ENCODE measurements at regions not wholly inside any gene's neighbourhood (a gene's known extent, or its start where the extent isn't known, plus 50 kb on each side); places are given as distances from the start of the nearest gene placed in this dataset.

DNA sequence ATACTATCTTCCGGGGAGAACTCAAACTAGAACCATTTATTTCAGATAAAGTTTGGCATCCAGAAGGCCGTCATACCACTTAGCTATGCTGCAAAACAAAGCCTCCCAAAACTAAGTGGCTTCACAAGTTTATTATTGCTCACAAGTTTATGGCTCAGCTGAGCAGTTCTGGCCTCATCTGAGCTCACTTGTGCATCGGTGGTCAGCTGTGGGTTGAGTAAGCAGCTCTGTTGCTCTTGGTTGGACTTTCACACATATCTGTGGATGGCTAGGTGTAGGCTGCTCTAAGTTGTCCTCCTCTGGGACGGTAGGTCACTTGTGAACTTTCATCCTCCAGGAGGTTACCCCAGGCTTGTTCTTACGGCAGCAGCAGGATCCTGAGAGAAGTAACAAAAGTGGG, 162.7 kb downstream of the BTG1 start:
- TF ChIP-seq, protein P1, sequence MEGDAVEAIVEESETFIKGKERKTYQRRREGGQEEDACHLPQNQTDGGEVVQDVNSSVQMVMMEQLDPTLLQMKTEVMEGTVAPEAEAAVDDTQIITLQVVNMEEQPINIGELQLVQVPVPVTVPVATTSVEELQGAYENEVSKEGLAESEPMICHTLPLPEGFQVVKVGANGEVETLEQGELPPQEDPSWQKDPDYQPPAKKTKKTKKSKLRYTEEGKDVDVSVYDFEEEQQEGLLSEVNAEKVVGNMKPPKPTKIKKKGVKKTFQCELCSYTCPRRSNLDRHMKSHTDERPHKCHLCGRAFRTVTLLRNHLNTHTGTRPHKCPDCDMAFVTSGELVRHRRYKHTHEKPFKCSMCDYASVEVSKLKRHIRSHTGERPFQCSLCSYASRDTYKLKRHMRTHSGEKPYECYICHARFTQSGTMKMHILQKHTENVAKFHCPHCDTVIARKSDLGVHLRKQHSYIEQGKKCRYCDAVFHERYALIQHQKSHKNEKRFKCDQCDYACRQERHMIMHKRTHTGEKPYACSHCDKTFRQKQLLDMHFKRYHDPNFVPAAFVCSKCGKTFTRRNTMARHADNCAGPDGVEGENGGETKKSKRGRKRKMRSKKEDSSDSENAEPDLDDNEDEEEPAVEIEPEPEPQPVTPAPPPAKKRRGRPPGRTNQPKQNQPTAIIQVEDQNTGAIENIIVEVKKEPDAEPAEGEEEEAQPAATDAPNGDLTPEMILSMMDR (IDR thresholded peaks at IDR 0.05) = no peak
- Mint-ChIP-seq H3K4me1 (ENCODE audit: low read depth) (peaks cover 41% of the 10 kb centered on the region), H3K9me3 (ENCODE audit: low read depth) (no peaks in the 10 kb centered on the region), H3K4me3 (ENCODE audit: unreplicated experiment) (no peak overlapping the region), H3K27me3 (ENCODE audit: low read depth) (no peaks in the 10 kb centered on the region), H3K27ac (ENCODE audit: unreplicated experiment) (no peak overlapping the region), H3K36me3 (ENCODE audit: low read depth) (no peaks in the 10 kb centered on the region)
- no peak for DNase-seq (ENCODE audit: low spot score)

DNA sequence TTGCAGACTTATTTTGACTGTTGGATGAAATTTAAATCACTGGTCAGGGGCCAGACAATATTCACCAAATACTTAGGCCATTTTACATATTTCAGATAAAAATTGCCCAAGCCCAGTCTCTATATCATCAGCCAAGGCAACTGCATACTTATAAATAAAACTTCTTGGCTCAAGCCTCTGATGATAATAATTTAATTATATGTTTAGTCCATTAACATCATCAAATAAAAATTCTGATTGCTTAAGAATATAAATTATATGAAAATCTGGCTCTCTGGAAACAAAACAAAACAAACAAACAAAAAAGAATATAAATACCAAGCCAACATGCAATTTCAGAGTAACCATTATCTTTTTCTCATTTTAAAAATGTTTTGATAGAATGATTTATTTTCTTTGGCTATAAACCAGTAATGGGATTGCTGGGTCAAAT, 165.2 kb downstream of the BTG1 start:
- no peak for DNase-seq (ENCODE audit: low spot score)
- peaks cover 3% of the 10 kb centered on the region for H3K9me3 Mint-ChIP-seq (ENCODE audit: low read depth)

DNA sequence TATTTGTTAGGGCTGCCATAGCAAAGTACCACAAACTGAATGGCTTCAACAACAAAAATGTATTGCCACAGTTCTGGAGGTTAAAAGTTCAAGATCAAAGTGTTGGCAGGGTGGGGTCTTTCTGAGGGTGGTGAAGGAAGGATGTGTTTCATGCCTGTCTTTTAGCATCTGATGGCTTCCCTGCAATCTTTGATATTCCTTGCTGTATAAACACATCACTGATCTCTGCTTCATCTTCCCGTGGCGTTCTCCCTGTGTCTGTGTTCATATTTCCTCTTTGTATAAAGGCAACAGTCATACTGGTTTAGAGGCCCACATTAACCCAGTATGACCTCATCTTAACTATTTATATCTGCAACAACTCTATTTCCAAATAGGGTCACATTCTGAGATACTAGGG, 167.5 kb downstream of the BTG1 start:
- Mint-ChIP-seq H3K4me3 (ENCODE audit: unreplicated experiment) (no peak overlapping the region), H3K27ac (ENCODE audit: unreplicated experiment) (no peak overlapping the region), H3K36me3 (ENCODE audit: low read depth) (no peaks in the 10 kb centered on the region), H3K9me3 (ENCODE audit: low read depth) (peaks cover 3% of the 10 kb centered on the region), H3K27me3 (ENCODE audit: low read depth) (no peaks in the 10 kb centered on the region), H3K4me1 (ENCODE audit: low read depth) (peaks cover 15% of the 10 kb centered on the region)
- no peak for DNase-seq (ENCODE audit: low spot score)
- TF ChIP-seq, protein P1 (IDR thresholded peaks at IDR 0.05) = no peak

More for the DNA sequence above, 165.2 kb downstream of the BTG1 start:
- Mint-ChIP-seq H3K27ac (ENCODE audit: unreplicated experiment) (no peak overlapping the region), H3K4me1 (ENCODE audit: low read depth) (peaks cover 22% of the 10 kb centered on the region), H3K36me3 (ENCODE audit: low read depth) (no peaks in the 10 kb centered on the region), H3K27me3 (ENCODE audit: low read depth) (no peaks in the 10 kb centered on the region), H3K4me3 (ENCODE audit: unreplicated experiment) (no peak overlapping the region)
- TF ChIP-seq, protein P1 (IDR thresholded peaks at IDR 0.05) = no peak

DNA sequence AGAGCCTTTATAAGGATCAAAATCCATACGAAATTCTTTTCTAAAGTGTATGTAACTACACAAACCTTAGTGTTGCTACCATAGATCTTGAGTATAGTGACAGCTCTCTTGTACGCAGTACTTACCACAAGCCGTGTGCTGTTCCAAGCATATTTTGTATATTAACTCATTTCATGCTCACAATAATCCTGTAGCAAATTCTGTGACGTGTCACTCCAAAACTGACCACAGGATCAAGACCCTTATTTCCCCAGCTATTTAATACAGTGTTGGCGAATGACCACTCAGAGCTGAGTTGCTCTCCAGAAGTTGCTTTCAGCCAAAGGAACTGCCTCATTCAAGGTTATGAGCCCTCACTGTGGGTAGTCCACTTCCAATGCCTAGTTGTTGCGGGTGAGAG, 169.8 kb downstream of the BTG1 start:
- peaks cover 15% of the 10 kb centered on the region for H3K4me1 Mint-ChIP-seq (ENCODE audit: low read depth)
- H3K9me3 Mint-ChIP-seq (ENCODE audit: low read depth) = peaks cover 3% of the 10 kb centered on the region
- TF ChIP-seq, protein P1 (IDR thresholded peaks at IDR 0.05) = no peak

DNA sequence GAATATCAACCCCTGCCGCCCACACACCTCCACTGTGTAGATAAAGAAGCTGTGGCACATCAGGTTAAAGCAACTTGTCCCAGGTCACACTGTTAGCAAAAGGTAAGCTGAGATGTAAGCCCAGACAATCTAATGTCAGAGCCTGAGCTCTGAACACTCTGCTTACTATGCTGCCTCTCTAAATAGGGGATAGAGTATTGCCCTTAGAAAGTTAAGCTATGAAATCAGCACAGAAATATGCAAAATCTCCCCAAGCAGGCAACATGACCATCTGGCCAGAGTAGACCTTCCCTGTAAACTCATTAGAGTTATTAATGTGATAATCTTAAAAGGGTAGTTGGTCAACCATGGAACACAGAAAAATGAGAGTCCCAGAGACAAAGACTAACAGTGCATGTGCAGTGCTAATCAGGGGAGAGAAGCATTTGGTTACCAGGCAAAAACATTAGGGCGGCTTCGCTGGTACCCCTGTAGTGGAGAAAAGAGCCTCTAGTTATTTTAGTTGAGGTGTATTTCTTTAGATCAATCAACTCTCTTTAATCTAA, 171.0 kb downstream of the BTG1 start:
- no peaks in the 10 kb centered on the region for H3K27me3 Mint-ChIP-seq (ENCODE audit: low read depth)
- peaks cover 12% of the 10 kb centered on the region for H3K4me1 Mint-ChIP-seq (ENCODE audit: low read depth)
- TF ChIP-seq, protein P1 (IDR thresholded peaks at IDR 0.05) = no peak
- H3K9me3 Mint-ChIP-seq (ENCODE audit: low read depth) = peaks cover 3% of the 10 kb centered on the region
- no peak for DNase-seq (ENCODE audit: low spot score)
- no peak overlapping the region for H3K4me3 Mint-ChIP-seq (ENCODE audit: unreplicated experiment)
- H3K36me3 Mint-ChIP-seq (ENCODE audit: low read depth) = no peaks in the 10 kb centered on the region
- H3K27ac Mint-ChIP-seq (ENCODE audit: unreplicated experiment) = no peak overlapping the region

More for the DNA sequence above, 169.8 kb downstream of the BTG1 start:
- no peak overlapping the region for H3K4me3 Mint-ChIP-seq (ENCODE audit: unreplicated experiment)
- H3K27ac Mint-ChIP-seq (ENCODE audit: unreplicated experiment) = no peak overlapping the region
- H3K36me3 Mint-ChIP-seq (ENCODE audit: low read depth) = no peaks in the 10 kb centered on the region
- no peak for DNase-seq (ENCODE audit: low spot score)
- H3K27me3 Mint-ChIP-seq (ENCODE audit: low read depth) = no peaks in the 10 kb centered on the region
